G401.6 (cell line): ENCODE measurements at regions not wholly inside any gene's neighbourhood (a gene's known extent, or its start where the extent isn't known, plus 50 kb on each side); places are given as distances from the start of the nearest gene placed in this dataset.

Source experiments
- FAIRE-seq: peaks from 2 replicates; lab custom pipeline; 2012; peaks lifted over from hg19 to GRCh38; lab: Jason Lieb, UNC

GRCh38 chr13:44156294-44156658, 217.3 kb upstream of the SERP2 start:
- FAIRE-seq: no peak

GRCh38 chr13:44157606-44158005, 216.0 kb upstream of the SERP2 start:
- FAIRE-seq: no peak

GRCh38 chr13:44158098-44158521, 215.5 kb upstream of the SERP2 start:
- no peak for FAIRE-seq

- no peak for FAIRE-seq
Observed at GRCh38 chr13:44158881-44159632, 214.6 kb upstream of the SERP2 start.

GRCh38 chr13:44159633-44160279, 213.9 kb upstream of the SERP2 start:
- no peak for FAIRE-seq

GRCh38 chr13:44160591-44161191, 212.9 kb upstream of the SERP2 start:
- FAIRE-seq: no peak

GRCh38 chr13:44163108-44163507, 210.5 kb upstream of the SERP2 start:
- FAIRE-seq: no peak

- no peak for FAIRE-seq
Observed at GRCh38 chr13:44165221-44165888, 208.3 kb upstream of the SERP2 start.

- no peak for FAIRE-seq
Observed at GRCh38 chr13:44165889-44166496, 207.6 kb upstream of the SERP2 start.

GRCh38 chr13:44169018-44169911, 204.4 kb upstream of the SERP2 start:
- FAIRE-seq: no peak

- FAIRE-seq: no peak
Observed at GRCh38 chr13:44170731-44171130, 202.9 kb upstream of the SERP2 start.

GRCh38 chr13:44171156-44171555, 202.5 kb upstream of the SERP2 start:
- FAIRE-seq: no peak

- no peak for FAIRE-seq
Observed at GRCh38 chr13:44171861-44172260, 201.8 kb upstream of the SERP2 start.

- FAIRE-seq: no peak
Observed at GRCh38 chr13:44172281-44172810, 201.3 kb upstream of the SERP2 start.

GRCh38 chr13:44174769-44175425, 198.7 kb upstream of the SERP2 start:
- FAIRE-seq: no peak

- FAIRE-seq: no peak
Observed at GRCh38 chr13:44176173-44176572, 197.5 kb upstream of the SERP2 start.

GRCh38 chr13:44180876-44181536, 192.6 kb upstream of the SERP2 start:
- no peak for FAIRE-seq

- FAIRE-seq: no peak
Observed at GRCh38 chr13:44181931-44182330, 191.7 kb upstream of the SERP2 start.

GRCh38 chr13:44184740-44185139, 188.9 kb upstream of the SERP2 start:
- FAIRE-seq: no peak

GRCh38 chr13:44188257-44188656, 185.4 kb upstream of the SERP2 start:
- no peak for FAIRE-seq
